HG03457 (cell line): ENCODE measurements at regions not wholly inside any gene's neighbourhood (a gene's known extent, or its start where the extent isn't known, plus 50 kb on each side); places are given as distances from the start of the nearest gene placed in this dataset.
"Not testable (repeated sequence)": the region's sequence is repeated elsewhere in the genome, so short reads cannot be mapped to it uniquely, and the experiment has no call there.

Experiments used
- ATAC-seq: cut with Tn5 transposase; IDR thresholded peaks from one replicate; pipeline ENCODE4 v1.9.1; 2021; ENCODE audit warnings: moderate number of reproducible peaks; ENCODE audit not compliant: unreplicated experiment

DNA sequence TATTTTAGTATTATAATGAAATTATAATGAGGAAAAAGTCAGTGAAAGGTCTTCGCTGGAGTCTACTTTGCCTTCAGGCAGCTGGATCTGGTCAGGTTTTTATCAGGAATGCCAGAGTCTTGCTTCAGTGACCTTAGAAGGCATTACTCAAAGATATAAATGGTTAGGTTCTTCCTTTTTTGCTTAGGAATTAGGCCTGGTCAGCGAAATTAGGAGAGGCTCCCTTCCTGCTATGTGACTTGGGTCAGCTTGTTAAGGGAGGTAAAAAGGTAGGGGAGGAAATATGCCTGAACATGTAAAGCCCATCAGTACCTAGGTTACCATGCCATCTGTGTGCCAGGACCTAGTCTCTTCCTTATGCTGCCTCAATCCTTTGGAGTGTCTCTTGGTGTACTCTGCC, 115.1 kb downstream of the OTOR start:
- ATAC-seq = no peak

- no peak for ATAC-seq
Measured at GRCh38 chr20:16864069-16864468, 115.9 kb downstream of the OTOR start.

DNA sequence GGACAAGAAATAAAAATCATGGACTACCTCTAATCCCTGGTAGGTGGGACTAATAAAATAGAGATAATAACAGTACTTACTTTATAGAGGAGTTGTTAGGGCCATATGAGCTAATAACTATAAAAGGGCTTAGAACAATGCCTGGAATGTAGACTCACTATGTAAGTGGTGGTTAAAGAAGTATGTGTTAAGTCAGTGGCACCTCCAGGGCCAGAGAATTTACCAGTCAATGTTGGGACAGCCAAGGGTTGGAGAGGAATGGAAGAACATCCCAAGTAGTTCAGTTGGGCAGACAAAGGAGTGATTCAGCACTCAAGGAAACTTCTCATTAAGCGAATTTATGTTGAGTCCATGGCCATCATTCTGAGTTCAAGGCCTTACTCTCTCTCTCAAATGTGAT, 116.8 kb downstream of the OTOR start:
- ATAC-seq = no peak

GRCh38 chr20:16865406-16865805, 117.2 kb downstream of the OTOR start:
- ATAC-seq = no peak

GRCh38 chr20:16873124-16873523, 125.0 kb downstream of the OTOR start:
- ATAC-seq = not testable (repeated sequence)

DNA sequence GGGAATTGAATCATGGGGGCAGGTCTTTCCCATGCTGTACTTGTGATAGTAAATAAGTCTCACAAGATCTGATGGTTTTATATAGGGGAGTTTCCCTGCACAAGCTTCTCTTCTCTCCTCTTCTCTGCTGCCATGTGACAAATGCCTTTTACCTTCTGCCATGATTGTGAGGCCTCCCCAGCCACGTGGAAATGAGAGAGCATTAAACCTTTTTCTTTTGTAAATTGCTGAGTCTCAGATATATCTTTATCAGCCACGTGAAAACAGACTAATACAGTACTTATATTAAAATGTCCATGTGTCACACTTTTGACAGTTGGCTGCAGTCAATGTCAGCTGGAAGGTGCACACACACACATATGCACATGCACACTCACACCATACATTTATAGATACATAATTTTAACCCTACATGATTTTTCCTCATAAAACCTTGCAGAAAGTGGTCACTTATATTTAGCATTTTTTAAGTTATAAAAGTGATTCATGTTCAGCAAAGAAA, 128.9 kb downstream of the OTOR start:
- no peak for ATAC-seq

GRCh38 chr20:16885746-16886145, 137.6 kb downstream of the OTOR start:
- ATAC-seq = no peak

- ATAC-seq = no peak
Measured at GRCh38 chr20:16898433-16898832, 150.3 kb downstream of the OTOR start.

GRCh38 chr20:16902662-16903061, 154.5 kb downstream of the OTOR start:
- ATAC-seq = no peak

DNA sequence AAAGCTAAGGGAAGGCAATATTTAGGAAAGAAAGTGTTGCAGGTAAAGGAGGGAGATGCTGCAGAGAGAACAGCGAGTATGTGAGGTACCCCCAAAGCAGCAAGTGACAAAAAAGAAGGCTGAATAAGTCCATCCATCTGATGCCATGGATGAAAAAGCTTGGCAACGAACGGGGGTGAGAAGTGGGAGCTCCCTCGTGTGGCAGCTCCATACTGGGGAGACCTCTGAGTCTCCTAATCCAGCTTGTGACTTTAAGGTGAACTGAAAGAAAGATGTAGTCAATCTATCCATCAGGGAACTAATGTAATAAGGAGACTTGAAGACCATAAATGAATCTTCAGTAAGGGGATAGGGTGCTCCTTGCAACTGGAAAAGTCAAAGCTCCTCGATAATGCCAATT, 156.6 kb downstream of the OTOR start:
- no peak for ATAC-seq

- ATAC-seq = no peak
Measured at GRCh38 chr20:16914277-16914676, 166.1 kb downstream of the OTOR start.

DNA sequence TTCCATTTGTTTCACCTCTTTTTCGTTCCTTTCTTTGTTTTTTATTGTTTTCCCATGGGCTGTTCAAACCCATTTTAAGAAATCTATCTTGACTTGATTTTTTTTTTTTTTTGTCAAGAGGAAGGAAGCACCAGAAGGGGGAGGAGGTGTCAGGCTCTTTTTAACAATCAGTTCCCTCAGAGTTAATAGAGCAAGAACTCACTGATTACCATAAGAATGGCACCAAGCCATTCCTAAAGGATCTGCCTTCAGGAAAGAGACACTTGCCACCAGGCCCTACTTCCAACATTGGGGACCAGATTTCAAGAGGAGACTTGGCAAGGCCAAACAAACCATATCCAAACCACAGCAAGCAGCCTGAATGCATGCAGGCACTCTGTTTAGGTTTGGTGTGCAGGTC, 168.0 kb downstream of the OTOR start:
- no peak for ATAC-seq

- ATAC-seq = no peak
Measured at GRCh38 chr20:16917636-16918035, 169.5 kb downstream of the OTOR start.

- ATAC-seq = no peak
Measured at GRCh38 chr20:16918366-16918765, 170.2 kb downstream of the OTOR start.

DNA sequence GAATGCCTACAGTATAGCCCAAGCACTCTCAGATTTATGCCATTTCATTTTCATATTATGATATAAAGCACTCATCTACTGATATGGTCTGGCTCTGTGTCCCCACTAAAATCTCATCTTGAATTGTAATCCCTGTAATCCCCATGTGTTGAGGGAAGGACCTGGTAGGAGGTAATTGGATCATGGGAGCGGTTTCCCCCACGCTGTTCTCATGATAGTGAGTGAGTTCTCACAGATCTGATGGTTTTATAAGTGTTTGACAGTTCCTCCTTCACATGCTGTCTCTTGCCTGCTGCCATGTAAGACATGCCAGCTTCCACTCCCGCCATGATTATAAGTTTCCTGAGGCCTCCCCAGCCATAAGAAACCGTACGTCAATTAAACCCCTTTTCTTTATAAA, 171.7 kb downstream of the OTOR start:
- ATAC-seq = no peak

- ATAC-seq = no peak
Measured at GRCh38 chr20:16922834-16923233, 174.7 kb downstream of the OTOR start.

DNA sequence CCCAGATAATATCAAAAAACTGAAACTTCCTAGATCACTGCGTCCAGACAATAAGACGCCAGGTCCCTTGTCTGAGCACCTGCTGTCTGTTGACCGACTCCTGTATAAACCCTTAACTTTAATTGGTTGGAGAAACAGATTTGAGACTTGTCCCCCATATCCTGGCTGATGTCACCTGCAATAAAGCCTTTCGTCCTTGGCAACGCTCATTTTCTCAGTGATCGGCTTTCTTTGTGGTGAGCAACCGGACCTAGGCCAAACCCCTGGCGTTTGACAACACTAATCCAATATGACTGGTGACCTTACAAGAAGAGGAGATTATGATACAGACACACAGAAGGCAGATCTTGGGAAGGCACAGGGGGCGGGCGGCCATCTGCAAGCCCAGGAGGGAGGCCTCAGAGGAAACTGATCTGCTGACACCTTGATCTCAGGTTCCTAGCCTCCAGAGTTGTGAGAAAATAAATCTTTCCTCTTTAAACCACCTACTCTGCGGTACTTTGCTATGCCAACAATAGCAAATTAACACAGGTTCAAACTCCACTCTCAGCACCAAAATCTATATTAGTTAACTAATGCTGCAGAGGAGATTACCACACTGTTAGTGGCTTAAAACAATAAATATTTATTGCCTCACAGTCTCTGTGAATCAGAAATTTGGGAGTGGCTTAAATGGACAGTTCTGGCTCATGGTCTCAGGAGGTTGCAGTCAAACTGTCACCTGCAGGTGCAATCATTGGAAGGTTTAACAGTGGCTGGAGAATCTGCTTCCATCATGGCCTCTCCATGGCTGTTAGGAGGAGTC, 178.7 kb downstream of the OTOR start:
- no peak for ATAC-seq

DNA sequence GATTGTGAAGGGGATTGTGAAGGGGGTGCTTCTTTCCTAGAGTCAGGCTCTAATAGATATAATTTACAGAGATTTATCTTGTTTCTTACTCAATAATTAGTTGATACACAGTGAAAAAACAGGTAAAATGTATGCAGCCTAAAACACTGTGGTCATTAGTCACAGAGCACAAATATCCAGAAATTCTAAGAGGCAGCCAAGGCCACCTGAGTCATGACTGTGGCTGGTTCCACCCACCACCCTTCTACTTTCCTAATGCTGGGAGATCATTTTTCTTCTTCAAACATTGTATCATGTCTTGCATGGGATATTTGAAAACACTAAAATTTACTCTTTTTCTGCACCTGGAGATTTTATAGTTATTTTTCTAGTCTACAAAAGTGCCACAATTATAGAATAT, 181.6 kb downstream of the OTOR start:
- ATAC-seq = no peak

GRCh38 chr20:16930656-16931055, 182.5 kb downstream of the OTOR start:
- no peak for ATAC-seq

DNA sequence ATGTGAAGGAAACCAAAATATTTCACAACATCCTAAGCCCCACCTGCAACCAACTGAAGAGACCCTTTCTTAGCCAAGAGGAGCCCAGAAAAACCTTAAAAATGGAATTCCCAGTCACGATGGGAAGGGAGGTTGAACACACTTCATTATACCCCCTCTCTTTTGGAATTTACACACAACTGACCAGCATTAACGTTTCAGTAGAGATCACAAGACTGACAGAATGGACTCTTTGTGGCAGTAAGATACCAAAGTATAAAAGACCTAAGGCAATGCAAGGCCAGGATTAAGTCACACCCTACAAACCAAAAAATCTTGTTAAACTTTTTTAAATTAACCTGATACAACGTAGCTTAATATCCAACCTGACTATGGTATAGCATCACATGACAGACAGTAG, 190.9 kb downstream of the OTOR start:
- no peak for ATAC-seq

DNA sequence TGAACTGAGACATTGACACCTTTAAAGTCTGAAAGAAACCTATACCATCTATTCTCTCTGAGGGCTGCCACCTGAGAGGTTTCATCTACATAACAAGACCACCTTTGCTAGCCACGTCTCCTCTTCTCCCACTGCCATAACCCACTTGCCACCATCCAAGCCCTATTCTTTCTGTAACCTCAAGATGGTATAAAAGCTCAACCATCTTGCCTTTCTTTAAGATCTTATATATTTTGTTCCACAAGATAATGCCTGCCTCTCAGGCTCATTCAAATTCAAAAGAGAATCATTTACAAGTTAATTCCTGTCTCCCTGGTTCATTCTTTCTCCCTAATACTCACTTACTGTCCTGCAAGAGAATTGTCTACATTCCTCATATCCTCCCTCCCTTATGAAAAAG, 192.5 kb downstream of the OTOR start:
- ATAC-seq = no peak

DNA sequence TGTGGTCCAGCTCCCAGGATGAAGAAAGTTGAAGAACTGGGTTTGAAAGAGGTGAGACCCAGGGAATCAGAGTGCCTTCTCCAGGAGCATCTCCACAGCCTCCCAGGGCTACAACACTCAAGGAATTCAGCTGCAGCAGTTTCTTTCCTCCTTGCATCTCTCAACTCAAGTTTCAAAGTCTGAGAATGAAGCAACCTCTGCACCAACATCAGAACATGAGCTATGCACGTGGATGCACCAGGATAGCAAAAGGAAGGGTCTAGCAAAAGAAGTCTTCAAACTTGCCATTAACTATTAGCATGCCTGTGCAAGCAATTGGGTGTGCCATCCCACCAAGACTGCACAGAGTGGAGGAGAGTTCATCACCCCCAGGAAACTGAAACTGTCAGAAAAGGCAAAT, 193.9 kb downstream of the OTOR start:
- ATAC-seq = no peak

DNA sequence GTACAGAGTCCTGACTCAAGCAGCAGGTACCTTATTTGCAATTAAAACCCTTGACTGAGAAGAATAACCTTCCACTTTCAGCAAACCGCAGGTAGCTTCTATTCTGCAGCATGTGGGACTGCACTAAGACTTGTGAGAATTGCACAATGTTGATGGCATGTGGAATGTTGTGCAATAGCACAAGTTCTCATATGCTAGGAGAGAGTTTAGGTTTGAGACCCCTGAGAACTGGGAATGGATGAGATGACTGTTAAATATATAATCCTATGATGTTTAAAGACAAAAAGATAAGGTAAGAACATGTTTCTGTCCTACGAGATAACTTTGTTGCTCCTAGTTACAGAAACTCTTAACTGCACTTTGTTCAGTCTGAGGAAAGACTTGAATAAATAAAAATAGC, 194.6 kb downstream of the OTOR start:
- no peak for ATAC-seq
